Natural killer cell (primary cell): ENCODE measurements at regions not wholly inside any gene's neighbourhood (a gene's known extent, or its start where the extent isn't known, plus 50 kb on each side); places are given as distances from the start of the nearest gene placed in this dataset.

Source experiments
- ATAC-seq, 3 donors: fragments of 150-1000 bp in 2 of 3; fragments of 200-7000 bp in 1 of 3; cut with Tn5 transposase; 1 replicate in 1 of 3; 2 replicates in 2 of 3; pipeline ENCODE4 v1.10.0; 2021; ENCODE audit warnings: mild to moderate bottlenecking in 2 of 3, moderate library complexity in 2 of 3
- DNase-seq, 2 donors: peaks; one replicate each; pipeline versions ENCODE4 v3.0.0 to v3.0.0-alpha.2; 2013 to 2021; ENCODE audit warnings: mixed read lengths in 1 of 2
- H3K27ac ChIP-seq: one replicate; pipeline ENCODE4 v1.5.1; 2013; ENCODE audit warnings: mild to moderate bottlenecking, low read length
- H3K27me3 ChIP-seq: one replicate; pipeline ENCODE4 v1.6.1; 2013; ENCODE audit warnings: low read length; ENCODE audit not compliant: control insufficient read depth, insufficient read depth
- H3K36me3 ChIP-seq: one replicate; pipeline ENCODE4 v1.6.1; 2013; ENCODE audit warnings: low read length; ENCODE audit not compliant: control insufficient read depth, insufficient read depth
- H3K4me1 ChIP-seq: one replicate; pipeline ENCODE4 v1.6.1; 2013; ENCODE audit warnings: low read length; ENCODE audit not compliant: control insufficient read depth, insufficient read depth
- H3K4me3 ChIP-seq: one replicate; pipeline ENCODE4 v1.5.1; 2013; ENCODE audit warnings: low read length
- H3K9me3 ChIP-seq: one replicate; pipeline ENCODE4 v1.6.1; 2013; ENCODE audit warnings: low read length; ENCODE audit not compliant: control insufficient read depth, insufficient read depth
- H3K27ac Mint-ChIP-seq, 2 donors: one replicate each; pipeline ENCODE4 v1.8.0; 2022; ENCODE audit warnings: mild to moderate bottlenecking in 2 of 2, mixed read lengths in 2 of 2, moderate library complexity in 1 of 2
- H3K27me3 Mint-ChIP-seq, 2 donors: one replicate each; pipeline ENCODE4 v1.8.0; 2022; ENCODE audit warnings: low read depth in 2 of 2, mixed read lengths in 2 of 2
- H3K36me3 Mint-ChIP-seq: one replicate; pipeline ENCODE4 v1.8.0; 2022; ENCODE audit warnings: mixed read lengths
- H3K4me1 Mint-ChIP-seq, 2 donors: one replicate each; pipeline ENCODE4 v1.8.0; 2022; ENCODE audit warnings: mixed read lengths in 2 of 2
- H3K4me3 Mint-ChIP-seq: one replicate; pipeline ENCODE4 v1.8.0; 2022; ENCODE audit warnings: mild to moderate bottlenecking, moderate library complexity, mixed read lengths
- H3K9me3 Mint-ChIP-seq, 2 donors: one replicate each; pipeline ENCODE4 v1.8.0; 2022; ENCODE audit warnings: mixed read lengths in 2 of 2
- WGBS: methylation state at CpG from one replicate; pipeline ENCODE4 v1.1.7; 2013; ENCODE audit warnings: missing lambda C conversion rate; ENCODE audit not compliant: insufficient coverage; 5-methylcytosine and 5-hydroxymethylcytosine counted together
- intact Hi-C: fragments of 100-400 bp; cut with micrococcal nuclease; formaldehyde crosslinking; loops from one replicate; pipeline ENCODE4 v1.14.2; 2022
- TF ChIP-seq, protein P1 (sequence below): fragments of 200-600 bp; IDR thresholded peaks from one replicate; pipeline ENCODE4 v1.8.0; 2022; ENCODE audit warnings: antibody characterized with exemption

DNA sequence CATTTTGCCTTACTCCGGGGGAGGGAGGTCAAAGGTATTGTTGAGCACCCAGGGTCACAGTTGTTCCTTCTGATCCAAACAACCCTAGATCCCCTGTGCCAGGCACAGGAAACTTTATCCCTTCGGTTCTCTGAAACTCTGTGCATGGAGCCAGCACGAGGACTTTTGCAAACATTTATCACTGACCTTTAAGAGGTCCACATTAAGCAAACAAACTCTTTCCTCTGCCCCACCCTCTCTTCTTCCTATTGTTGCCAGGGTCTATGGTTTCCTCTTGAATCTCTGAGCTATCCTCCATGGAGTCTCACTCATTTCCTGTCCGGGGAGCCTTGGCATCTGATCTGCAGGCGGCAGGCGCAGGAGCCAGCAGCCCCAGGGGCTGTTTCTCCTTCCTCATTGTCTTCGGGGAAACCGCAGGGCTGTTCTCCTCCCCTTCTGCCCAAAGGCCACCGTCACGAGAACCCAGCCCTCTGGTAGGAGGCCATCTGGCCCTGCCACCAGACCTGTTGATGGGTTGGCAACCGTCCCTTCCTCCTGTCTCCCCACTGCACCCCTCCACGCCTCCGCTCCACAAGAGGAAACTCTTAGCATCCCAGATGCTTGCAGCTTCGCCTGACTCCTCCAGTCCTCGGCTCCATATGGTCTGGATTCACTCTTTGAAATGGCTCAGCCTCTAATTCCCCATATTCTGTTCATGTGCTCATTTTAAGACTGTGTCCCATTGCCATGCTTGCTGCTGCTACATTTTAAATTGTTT is 327.3 kb upstream of the NRP1 start:
- ATAC-seq: peak in 2 of 3 donors; percentile 24 to 53
- peak overlapping the region; percentile 40 for H3K4me3 Mint-ChIP-seq

DNA sequence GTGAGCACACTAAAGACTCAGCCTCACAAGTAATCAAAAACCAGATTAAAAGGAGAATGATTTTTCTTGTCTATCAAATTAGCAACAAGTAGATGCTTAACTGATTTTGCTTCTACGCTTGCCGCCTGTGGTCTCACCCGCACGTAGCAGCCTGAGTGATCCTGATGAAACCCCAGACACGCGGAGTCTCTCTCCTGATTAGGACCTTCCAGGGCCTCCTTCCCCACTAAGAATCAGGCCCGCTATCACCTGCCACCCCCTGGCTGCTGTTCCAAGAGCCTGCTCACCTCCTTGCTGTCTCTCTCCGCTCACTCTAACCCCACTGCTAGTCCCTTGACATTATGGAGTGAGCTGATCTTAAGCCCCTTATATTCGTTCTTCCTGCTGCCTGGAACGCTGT is 325.9 kb upstream of the NRP1 start:
- DNase-seq (no peak), ATAC-seq (no peak)
- peaks cover 18 to 27% of the 10 kb centered on the region in 2 donors for H3K4me1 Mint-ChIP-seq
- peaks cover 3% of the 10 kb centered on the region for H3K27me3 ChIP-seq
- peaks cover 11% of the 10 kb centered on the region for H3K9me3 ChIP-seq
- H3K4me3 Mint-ChIP-seq: no peak overlapping the region
- no peak overlapping the region for H3K27ac ChIP-seq
- no peaks in the 10 kb centered on the region for H3K36me3 ChIP-seq
- WGBS: 90% methylated on average over 10 of the region's 10 CpGs
- H3K4me3 ChIP-seq: no peak overlapping the region
- peaks cover 25 to 72% of the 10 kb centered on the region in 2 donors for H3K27me3 Mint-ChIP-seq
- peaks cover 16% of the 10 kb centered on the region for H3K4me1 ChIP-seq
- H3K9me3 Mint-ChIP-seq: peaks cover 2 to 4% of the 10 kb centered on the region in 2 donors
- intact Hi-C loops: no loop called here
- H3K36me3 Mint-ChIP-seq: peaks cover 8% of the 10 kb centered on the region
- TF ChIP-seq, protein P1, sequence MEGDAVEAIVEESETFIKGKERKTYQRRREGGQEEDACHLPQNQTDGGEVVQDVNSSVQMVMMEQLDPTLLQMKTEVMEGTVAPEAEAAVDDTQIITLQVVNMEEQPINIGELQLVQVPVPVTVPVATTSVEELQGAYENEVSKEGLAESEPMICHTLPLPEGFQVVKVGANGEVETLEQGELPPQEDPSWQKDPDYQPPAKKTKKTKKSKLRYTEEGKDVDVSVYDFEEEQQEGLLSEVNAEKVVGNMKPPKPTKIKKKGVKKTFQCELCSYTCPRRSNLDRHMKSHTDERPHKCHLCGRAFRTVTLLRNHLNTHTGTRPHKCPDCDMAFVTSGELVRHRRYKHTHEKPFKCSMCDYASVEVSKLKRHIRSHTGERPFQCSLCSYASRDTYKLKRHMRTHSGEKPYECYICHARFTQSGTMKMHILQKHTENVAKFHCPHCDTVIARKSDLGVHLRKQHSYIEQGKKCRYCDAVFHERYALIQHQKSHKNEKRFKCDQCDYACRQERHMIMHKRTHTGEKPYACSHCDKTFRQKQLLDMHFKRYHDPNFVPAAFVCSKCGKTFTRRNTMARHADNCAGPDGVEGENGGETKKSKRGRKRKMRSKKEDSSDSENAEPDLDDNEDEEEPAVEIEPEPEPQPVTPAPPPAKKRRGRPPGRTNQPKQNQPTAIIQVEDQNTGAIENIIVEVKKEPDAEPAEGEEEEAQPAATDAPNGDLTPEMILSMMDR: no peak
- H3K27ac Mint-ChIP-seq: no peak overlapping the region

More for the DNA sequence above, 327.3 kb upstream of the NRP1 start:
- Mint-ChIP-seq H3K27ac (no peak overlapping the region), H3K4me1 (peaks cover 17 to 20% of the 10 kb centered on the region in 2 donors), H3K9me3 (peaks cover 2 to 4% of the 10 kb centered on the region in 2 donors), H3K36me3 (peaks cover 8% of the 10 kb centered on the region), H3K27me3 (peaks cover 25 to 61% of the 10 kb centered on the region in 2 donors)
- Histone ChIP-seq H3K27ac (no peak overlapping the region), H3K27me3 (peaks cover 3% of the 10 kb centered on the region), H3K4me1 (peaks cover 8% of the 10 kb centered on the region), H3K4me3 (no peak overlapping the region), H3K36me3 (no peaks in the 10 kb centered on the region), H3K9me3 (peaks cover 11% of the 10 kb centered on the region)
- intact Hi-C loops: no loop called here
- peak in 1 of 2 donors; percentile 3 for DNase-seq
- 13% methylated on average over 15 of the region's 15 CpGs for WGBS
- TF ChIP-seq, protein P1: no peak

DNA sequence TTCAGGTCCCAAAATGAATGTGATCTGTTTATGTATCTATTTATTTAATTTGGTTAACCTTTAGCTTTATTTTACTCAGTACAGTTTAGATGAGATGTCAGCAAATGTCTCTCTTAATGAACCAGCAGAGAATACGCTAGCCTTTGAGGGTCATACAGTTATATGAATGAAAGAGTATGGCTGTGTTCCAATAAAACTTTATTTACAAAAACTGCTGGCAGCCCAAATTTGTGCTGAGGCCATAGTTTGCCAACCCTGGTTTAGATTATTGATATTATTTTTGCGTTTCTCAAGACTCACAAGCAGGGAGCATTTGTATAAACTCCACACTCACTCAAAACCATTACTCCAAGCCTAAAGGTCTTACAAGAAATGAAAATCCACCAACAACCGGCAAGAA is 323.4 kb upstream of the NRP1 start:
- ATAC-seq: no peak
- intact Hi-C loops: no loop called here

More for the DNA sequence above, 323.4 kb upstream of the NRP1 start:
- Histone ChIP-seq H3K27me3 (peaks cover 3% of the 10 kb centered on the region), H3K4me1 (peaks cover 37% of the 10 kb centered on the region), H3K27ac (no peak overlapping the region), H3K36me3 (no peaks in the 10 kb centered on the region), H3K9me3 (no peaks in the 10 kb centered on the region), H3K4me3 (no peak overlapping the region)
- Mint-ChIP-seq H3K27me3 (peaks cover 33 to 92% of the 10 kb centered on the region in 2 donors), H3K9me3 (no peaks in the 10 kb centered on the region), H3K4me1 (peaks cover 37 to 49% of the 10 kb centered on the region in 2 donors), H3K4me3 (no peak overlapping the region), H3K36me3 (no peaks in the 10 kb centered on the region), H3K27ac (no peak overlapping the region)
- DNase-seq: no peak
- 96% methylated on average over 3 of the region's 3 CpGs for WGBS
- TF ChIP-seq, protein P1: no peak
